HG03064 (cell line): ENCODE measurements at regions not wholly inside any gene's neighbourhood (a gene's known extent, or its start where the extent isn't known, plus 50 kb on each side); places are given as distances from the start of the nearest gene placed in this dataset.

Source experiments
- ATAC-seq: cut with Tn5 transposase; IDR thresholded peaks from one replicate; pipeline ENCODE4 v1.9.1; 2021; ENCODE audit warnings: low read depth; ENCODE audit not compliant: unreplicated experiment

GRCh38 chr3:105923140-105923539, 54.3 kb upstream of the CBLB start:
- no peak for ATAC-seq

DNA sequence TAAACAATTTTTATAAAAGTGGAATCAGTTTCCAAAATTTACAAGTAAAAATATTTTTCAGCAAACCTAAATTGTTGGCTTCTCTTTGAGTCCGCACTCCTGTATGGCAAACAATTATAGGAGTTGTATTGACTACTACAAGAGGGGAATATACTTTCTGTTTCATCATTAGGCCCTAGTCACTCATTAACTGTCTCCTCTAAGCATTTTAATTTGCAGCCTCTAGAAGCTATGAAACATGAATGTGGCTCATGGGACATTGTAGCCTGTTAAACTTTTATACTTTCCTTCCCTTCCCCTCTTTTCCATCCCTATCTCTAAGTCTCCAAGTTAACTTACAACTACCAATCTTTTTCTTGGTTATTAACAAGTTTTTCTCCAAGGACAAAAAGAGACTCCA, 58.9 kb upstream of the CBLB start:
- no peak for ATAC-seq

DNA sequence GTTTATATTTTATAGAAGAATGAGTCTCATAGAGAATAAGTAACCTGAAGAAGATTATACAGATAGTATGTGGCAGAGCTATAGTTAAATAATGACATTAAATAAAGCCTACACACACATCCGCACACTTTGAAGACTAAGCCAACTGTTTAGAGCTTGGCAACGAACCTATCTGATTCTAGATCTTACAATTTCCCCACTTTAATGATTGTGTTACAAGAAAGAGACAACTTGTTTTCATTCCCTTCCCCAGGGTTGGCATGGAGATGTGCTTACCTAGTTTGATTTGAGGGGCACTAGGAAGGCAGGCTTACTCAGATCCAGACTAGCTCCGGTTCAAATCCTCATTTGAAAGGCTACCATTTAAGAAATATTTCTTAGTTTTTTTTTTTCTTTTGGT, 61.9 kb upstream of the CBLB start:
- no peak for ATAC-seq

DNA sequence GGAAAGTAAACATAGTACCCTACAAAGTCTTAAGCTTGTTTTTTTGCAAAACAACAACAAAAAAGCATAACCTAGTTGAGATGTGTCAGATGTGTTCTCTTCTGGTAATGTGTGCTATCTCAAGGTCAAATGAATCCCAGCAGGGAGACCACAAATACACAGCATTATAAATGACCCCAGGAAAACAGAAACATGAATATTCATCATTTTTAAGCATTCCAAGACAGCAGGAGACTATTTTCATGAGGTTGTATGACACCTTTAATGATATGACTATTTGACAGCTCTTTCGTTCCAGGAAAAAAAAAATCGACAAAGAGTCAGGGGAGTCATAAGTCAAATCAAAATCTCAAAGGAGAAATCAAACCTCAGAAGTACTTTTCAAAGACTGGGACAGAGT, 62.7 kb upstream of the CBLB start:
- ATAC-seq: no peak

DNA sequence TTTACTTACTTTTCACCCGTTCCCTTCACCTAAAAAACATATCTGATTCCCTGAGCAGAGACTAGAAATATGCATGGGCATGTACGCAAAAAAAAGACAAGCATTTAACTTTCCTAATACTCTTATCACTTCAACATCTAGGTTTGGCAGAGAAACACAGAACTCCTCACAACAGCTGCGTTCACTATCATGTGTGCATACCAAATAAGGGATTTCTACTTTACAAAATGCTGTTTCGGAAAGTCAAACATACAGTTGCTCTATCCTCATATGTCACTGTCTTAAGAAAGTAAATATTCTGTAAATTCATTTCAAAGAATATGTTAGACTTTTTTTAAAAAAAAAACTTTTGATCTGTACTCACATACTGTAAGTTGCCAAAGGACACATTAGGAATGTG, 65.1 kb upstream of the CBLB start:
- ATAC-seq: no peak

- no peak for ATAC-seq
These were observed 69.3 kb upstream of the CBLB start for GRCh38 chr3:105938101-105938500.

GRCh38 chr3:105938806-105939205, 70.0 kb upstream of the CBLB start:
- ATAC-seq: no peak

- ATAC-seq: no peak
These were observed 75.5 kb upstream of the CBLB start for GRCh38 chr3:105944276-105944675.

DNA sequence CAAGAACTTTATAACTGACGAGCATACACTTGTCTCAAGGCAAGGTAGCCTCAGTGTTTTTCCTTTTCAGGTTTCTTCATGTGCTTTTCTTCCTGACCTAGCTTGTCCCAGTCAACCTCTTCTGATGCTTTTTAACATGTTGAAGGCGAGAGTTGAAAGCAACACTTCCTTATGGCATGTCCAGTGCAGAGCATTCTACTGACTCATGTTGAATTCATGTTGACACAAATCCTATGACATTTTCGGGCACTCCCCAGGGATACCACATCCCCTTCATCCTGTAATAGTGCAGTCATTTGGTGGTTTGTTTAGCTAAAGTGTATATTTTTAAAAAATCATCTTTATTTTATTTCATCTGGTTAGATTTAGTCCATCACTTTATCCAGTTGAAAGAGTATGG, 75.9 kb upstream of the CBLB start:
- no peak for ATAC-seq

DNA sequence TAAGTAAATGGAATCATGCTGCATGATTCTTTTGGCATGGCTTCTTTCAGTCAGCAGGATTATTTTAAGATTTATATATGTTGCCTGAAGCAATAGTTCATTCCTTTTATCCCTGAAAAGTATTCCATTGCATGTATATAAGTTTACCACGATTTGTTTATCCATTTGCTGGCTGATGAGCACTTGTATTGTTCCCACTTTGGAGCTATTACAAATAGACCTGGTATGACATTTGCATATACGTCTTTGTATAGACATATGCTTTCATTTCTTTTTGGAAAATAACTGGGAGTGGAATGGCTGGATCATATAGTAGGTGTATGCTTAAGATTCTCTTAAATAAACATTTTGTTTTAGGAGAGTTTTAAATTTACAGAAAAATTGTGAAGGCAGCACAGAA, 79.3 kb upstream of the CBLB start:
- no peak for ATAC-seq

- ATAC-seq: no peak
These were observed 82.2 kb upstream of the CBLB start for GRCh38 chr3:105950881-105951600.

- ATAC-seq: no peak
These were observed 85.0 kb upstream of the CBLB start for GRCh38 chr3:105953831-105954230.

DNA sequence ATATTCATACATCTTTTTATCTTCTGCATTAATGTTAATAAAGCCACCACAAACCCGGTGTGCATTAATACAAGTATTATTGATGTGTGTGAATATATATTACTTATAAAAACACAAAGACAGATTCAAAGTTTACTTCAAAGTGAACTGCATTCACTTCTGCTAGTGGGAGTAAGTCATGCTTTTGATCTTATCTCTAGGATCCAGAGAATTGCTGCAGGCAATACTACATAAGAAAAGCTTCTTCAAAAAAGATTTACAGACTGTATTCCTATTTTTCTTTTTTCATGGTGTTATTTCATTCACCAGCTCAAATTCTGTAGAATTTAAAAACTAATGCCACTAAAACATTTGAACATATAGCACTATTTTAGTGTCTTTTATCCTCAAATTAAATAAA, 87.5 kb upstream of the CBLB start:
- no peak for ATAC-seq

DNA sequence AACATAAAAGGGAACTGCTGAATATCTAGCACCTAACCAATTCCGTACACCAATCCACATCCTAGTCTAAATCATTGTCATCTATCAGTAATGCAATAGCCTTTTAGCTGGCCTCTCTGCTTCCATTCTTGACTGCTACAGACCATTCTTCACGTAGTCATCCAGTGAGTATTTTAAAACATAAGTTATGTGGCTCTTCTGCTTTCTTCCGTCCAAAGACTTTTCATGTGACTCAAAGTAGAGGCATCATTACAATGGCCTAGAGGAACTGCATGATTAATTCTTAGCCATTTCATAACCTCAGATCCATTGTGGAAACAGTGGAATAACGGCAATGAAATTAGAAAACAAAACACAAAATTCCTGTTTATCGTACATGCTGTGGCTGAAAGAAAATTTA, 88.9 kb upstream of the CBLB start:
- no peak for ATAC-seq

- ATAC-seq: no peak
These were observed 89.6 kb upstream of the CBLB start for GRCh38 chr3:105958237-105959000.

DNA sequence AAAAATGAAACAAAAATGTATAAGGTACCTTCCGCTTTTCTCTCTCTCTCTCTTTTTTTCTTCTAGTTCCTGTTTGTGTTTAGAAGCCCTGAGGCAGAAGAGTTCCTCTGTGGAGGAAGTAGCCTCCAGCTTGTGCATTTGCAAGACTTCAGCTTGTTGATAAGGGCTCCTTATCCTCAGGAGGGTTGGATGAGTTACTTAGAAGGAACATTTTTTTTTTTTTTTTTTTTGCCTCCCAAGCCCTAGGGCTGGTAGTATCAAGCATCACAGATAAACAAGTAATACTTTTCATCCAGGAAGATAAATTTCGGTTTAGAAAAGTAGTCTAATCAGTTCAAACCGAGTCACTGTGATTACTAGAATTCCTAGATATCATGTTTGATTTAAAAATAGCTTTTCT, 91.0 kb upstream of the CBLB start:
- ATAC-seq: no peak

DNA sequence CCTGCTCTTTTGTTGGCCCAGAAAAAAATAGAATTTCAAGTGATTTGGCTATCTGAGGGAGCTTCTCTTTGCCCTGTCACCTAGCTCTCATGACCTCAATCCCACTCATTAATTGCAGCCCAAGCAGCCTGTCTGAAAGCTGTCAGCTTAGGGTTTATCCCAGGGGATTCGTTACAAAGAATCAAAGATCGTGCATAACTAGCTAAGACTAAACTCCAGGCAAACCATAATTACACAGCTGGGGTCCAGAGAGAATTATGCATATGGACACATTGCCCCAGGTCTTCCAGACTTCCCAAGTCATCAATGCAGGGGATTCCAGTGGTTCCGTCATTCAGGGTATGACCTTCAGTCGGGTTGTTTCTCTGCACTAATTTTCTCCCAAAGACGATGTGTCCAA, 91.6 kb upstream of the CBLB start:
- ATAC-seq: no peak

DNA sequence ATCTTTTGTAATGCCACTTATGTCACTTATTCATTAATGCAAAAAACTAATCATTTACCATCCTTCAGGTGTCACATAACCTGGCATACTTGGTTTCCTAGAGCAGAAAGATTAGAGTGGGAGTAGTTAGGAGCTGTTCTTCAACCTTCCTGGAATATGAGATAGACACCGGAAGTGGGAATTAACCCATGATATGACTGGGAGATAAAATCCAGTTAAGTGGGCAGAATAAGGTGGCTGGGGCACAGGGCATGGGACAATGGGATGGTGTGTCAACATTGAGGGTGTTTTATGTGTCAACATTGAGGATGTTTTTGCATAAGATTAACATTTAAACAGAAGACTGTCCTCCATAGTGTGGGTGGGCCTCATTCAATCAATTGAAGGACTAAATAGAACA, 94.3 kb upstream of the CBLB start:
- no peak for ATAC-seq

DNA sequence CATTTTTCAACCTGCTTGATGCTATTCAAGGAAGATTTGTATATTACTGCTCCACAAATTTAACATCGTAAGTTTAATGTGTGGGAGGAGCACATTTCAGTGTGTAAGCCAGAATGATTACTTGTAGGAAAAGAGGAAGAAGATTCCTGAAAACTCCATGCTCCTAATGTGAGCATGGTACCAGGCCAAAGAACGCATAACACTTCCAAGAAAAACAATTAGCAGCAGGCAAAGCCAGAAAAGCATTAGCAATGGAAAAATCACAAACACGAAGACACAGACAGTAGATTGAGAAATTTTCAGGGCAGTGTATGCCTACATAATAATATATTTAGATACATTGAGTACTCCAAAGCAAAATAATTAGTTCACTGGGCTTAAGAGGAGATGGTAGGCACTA, 96.6 kb upstream of the CBLB start:
- no peak for ATAC-seq

- ATAC-seq: no peak
These were observed 98.3 kb upstream of the CBLB start for GRCh38 chr3:105967117-105967516.

GRCh38 chr3:105970283-105970682, 101.5 kb upstream of the CBLB start:
- ATAC-seq: no peak

GRCh38 chr3:105972069-105972468, 103.3 kb upstream of the CBLB start:
- ATAC-seq: no peak
